Heart left ventricle (tissue), 13 donors: ENCODE measurements at regions not wholly inside any gene's neighbourhood (a gene's known extent, or its start where the extent isn't known, plus 50 kb on each side); places are given as distances from the start of the nearest gene placed in this dataset.

Experiments
- POLR2A ChIP-seq, 2 donors: fragments of 450-650 bp; IDR thresholded peaks; one replicate each; pipeline ENCODE4 v1.6.1; 2017; ENCODE audit warnings: antibody characterized with exemption in 2 of 2, mild to moderate bottlenecking in 2 of 2, moderate library complexity in 2 of 2
- TF ChIP-seq, protein P1 (sequence below), 12 donors: fragments of 200-600 bp; sonication (generic) in 4 of 12; IDR thresholded peaks; one replicate each; pipeline versions ENCODE4 v1.5.0 to v1.8.0; 2018 to 2022; ENCODE audit warnings: antibody characterized with exemption in 12 of 12, mild to moderate bottlenecking in 5 of 12
- donor health status: ischemic (EF 13 %, LVEDD 7.1; RV severe dilation, severe dysfunction).
- donor health status: DM: no; HTN: yes; CAD: no.
- donor health status: DM: no; HTN: no; CAD: no.
- donor health status: ischemic (EF 25% LVEDD 6.9; RV normal size, moderate dysfunction).
- donor health status: ischemic (EF 25% LVEDD 5.7; RV mildly dilated, moderate dysfunction).
- donor health status: ischemic (EF 35%, LVEDD 5.7; RV mildly dilated, moderate dysfunction).
- donor health status: nonischemic (EF 11% LVEDD 7.7; RV severe dilation, severe dysfunction).
- donor health status: DM: yes; HTN: yes; CAD: no.
- donor health status: PGD.
- donor health status: ischemic (EF 29% LVEDD 5.4; RV normal size, mild dysfunction).
- donor health status: nonischemic (EF 23%, LVEDD 6.1; RV moderate dilation, normal function).

GRCh38 chr11:101765932-101766331 lies 148.9 kb upstream of the CEP126 start:
- TF ChIP-seq, protein P1, sequence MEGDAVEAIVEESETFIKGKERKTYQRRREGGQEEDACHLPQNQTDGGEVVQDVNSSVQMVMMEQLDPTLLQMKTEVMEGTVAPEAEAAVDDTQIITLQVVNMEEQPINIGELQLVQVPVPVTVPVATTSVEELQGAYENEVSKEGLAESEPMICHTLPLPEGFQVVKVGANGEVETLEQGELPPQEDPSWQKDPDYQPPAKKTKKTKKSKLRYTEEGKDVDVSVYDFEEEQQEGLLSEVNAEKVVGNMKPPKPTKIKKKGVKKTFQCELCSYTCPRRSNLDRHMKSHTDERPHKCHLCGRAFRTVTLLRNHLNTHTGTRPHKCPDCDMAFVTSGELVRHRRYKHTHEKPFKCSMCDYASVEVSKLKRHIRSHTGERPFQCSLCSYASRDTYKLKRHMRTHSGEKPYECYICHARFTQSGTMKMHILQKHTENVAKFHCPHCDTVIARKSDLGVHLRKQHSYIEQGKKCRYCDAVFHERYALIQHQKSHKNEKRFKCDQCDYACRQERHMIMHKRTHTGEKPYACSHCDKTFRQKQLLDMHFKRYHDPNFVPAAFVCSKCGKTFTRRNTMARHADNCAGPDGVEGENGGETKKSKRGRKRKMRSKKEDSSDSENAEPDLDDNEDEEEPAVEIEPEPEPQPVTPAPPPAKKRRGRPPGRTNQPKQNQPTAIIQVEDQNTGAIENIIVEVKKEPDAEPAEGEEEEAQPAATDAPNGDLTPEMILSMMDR (IDR thresholded peaks at IDR 0.05) = no peak
- TF ChIP-seq POLR2A (IDR thresholded peaks at IDR 0.05) = no peak
